Stimulated activated naive CD8-positive, alpha-beta T cell treated with anti-CD3 and anti-CD28 coated beads, Interleukin-15, amount 100 ng/mL, for 72 hours (primary cell): ENCODE measurements at regions not wholly inside any gene's neighbourhood (a gene's known extent, or its start where the extent isn't known, plus 50 kb on each side); places are given as distances from the start of the nearest gene placed in this dataset.
"Not testable (repeated sequence)": the region's sequence is repeated elsewhere in the genome, so short reads cannot be mapped to it uniquely, and the experiment has no call there.

Source experiments
- ATAC-seq: fragments of 150-1000 bp; cut with Tn5 transposase; 2 replicates; pipeline ENCODE4 v1.10.0; 2021; ENCODE audit warnings: mild to moderate bottlenecking, moderate library complexity
- DNase-seq, 2 donors: peaks; one replicate each; pipeline ENCODE4 v3.0.0; 2021 to 2022
- H3K27ac Mint-ChIP-seq, 2 donors: one replicate each; pipeline ENCODE4 v1.8.0; 2022; ENCODE audit warnings: mild to moderate bottlenecking in 2 of 2, mixed read lengths in 2 of 2, moderate library complexity in 2 of 2
- H3K27me3 Mint-ChIP-seq: one replicate; pipeline ENCODE4 v1.8.0; 2022; ENCODE audit warnings: mixed read lengths
- H3K4me1 Mint-ChIP-seq: one replicate; pipeline ENCODE4 v1.8.0; 2022; ENCODE audit warnings: mild to moderate bottlenecking, mixed read lengths
- H3K4me3 Mint-ChIP-seq, 2 donors: one replicate each; pipeline ENCODE4 v1.8.0; 2022; ENCODE audit warnings: mild to moderate bottlenecking in 2 of 2, mixed read lengths in 2 of 2, moderate library complexity in 1 of 2
- H3K9me3 Mint-ChIP-seq, 2 donors: one replicate each; pipeline ENCODE4 v1.8.0; 2022; ENCODE audit warnings: mixed read lengths in 2 of 2

- ATAC-seq (no peak), DNase-seq (no peak)
- peaks cover 11 to 34% of the 10 kb centered on the region in 2 donors for H3K9me3 Mint-ChIP-seq
- no peaks in the 10 kb centered on the region for H3K4me1 Mint-ChIP-seq
- no peak overlapping the region for H3K27ac Mint-ChIP-seq
- no peaks in the 10 kb centered on the region for H3K27me3 Mint-ChIP-seq
- no peak overlapping the region for H3K4me3 Mint-ChIP-seq
Measured at GRCh38 chr3:84224262-84224661, 734.5 kb upstream of the CADM2 start.

- Mint-ChIP-seq H3K27me3 (no peaks in the 10 kb centered on the region), H3K4me3 (no peak overlapping the region), H3K9me3 (peaks cover 13 to 14% of the 10 kb centered on the region in 2 donors), H3K4me1 (no peaks in the 10 kb centered on the region), H3K27ac (no peak overlapping the region)
- DNase-seq = no peak
- ATAC-seq = no peak
Measured at GRCh38 chr3:84236261-84236660, 722.5 kb upstream of the CADM2 start.

- H3K9me3 Mint-ChIP-seq = peaks cover 12 to 13% of the 10 kb centered on the region in 2 donors
- no peaks in the 10 kb centered on the region for H3K4me1 Mint-ChIP-seq
- H3K4me3 Mint-ChIP-seq = no peak overlapping the region
- H3K27ac Mint-ChIP-seq = no peak overlapping the region
- DNase-seq = no peak
- H3K27me3 Mint-ChIP-seq = no peaks in the 10 kb centered on the region
- no peak for ATAC-seq
Measured at GRCh38 chr3:84245789-84246188, 713.0 kb upstream of the CADM2 start.

- H3K4me1 Mint-ChIP-seq = no peaks in the 10 kb centered on the region
- H3K27ac Mint-ChIP-seq = no peak overlapping the region
- no peak for DNase-seq
- H3K4me3 Mint-ChIP-seq = no peak overlapping the region
- ATAC-seq = no peak
- no peaks in the 10 kb centered on the region for H3K27me3 Mint-ChIP-seq
- peaks cover 0 to 19% of the 10 kb centered on the region in 2 donors for H3K9me3 Mint-ChIP-seq
Measured at GRCh38 chr3:84260596-84260995, 698.2 kb upstream of the CADM2 start.

DNA sequence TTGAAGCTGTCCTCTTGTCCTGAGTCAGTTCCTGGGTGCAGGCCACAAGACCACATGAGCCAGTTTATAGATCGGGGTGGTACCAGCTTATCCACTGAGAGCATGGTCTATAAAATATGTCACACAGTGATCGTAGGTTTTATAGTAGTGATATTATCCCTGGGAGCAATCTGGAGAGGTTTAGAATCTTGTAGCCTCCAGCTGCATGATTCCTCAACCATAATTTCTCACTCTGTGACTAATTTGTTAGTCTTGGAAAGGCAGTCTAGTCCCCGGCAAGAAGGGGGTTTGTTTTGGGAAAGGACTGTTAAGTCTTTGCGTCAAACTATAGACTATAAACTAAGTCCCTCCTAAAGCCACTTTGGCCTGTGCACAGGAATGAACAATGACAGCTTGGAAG is 693.0 kb upstream of the CADM2 start:
- H3K9me3 Mint-ChIP-seq = peaks cover 17 to 30% of the 10 kb centered on the region in 2 donors
- no peaks in the 10 kb centered on the region for H3K4me1 Mint-ChIP-seq
- no peak overlapping the region for H3K27ac Mint-ChIP-seq
- DNase-seq (no peak), ATAC-seq (no peak)
- no peak overlapping the region for H3K4me3 Mint-ChIP-seq
- no peaks in the 10 kb centered on the region for H3K27me3 Mint-ChIP-seq

- peaks cover 0 to 13% of the 10 kb centered on the region in 2 donors for H3K9me3 Mint-ChIP-seq
- no peak for DNase-seq
- H3K4me3 Mint-ChIP-seq = no peak overlapping the region
- H3K27ac Mint-ChIP-seq = no peak overlapping the region
- H3K4me1 Mint-ChIP-seq = no peaks in the 10 kb centered on the region
- ATAC-seq = no peak
- no peaks in the 10 kb centered on the region for H3K27me3 Mint-ChIP-seq
Measured at GRCh38 chr3:84275532-84275931, 683.3 kb upstream of the CADM2 start.

GRCh38 chr3:84277562-84278224 is 681.1 kb upstream of the CADM2 start:
- Mint-ChIP-seq H3K4me3 (no peak overlapping the region), H3K4me1 (no peaks in the 10 kb centered on the region), H3K9me3 (peaks cover 4 to 8% of the 10 kb centered on the region in 2 donors), H3K27me3 (no peaks in the 10 kb centered on the region), H3K27ac (no peak overlapping the region)
- no peak for ATAC-seq
- DNase-seq = no peak

GRCh38 chr3:84292128-84292527 is 666.7 kb upstream of the CADM2 start:
- H3K4me3 Mint-ChIP-seq = no peak overlapping the region
- no peaks in the 10 kb centered on the region for H3K27me3 Mint-ChIP-seq
- peaks cover 4 to 8% of the 10 kb centered on the region in 2 donors for H3K9me3 Mint-ChIP-seq
- ATAC-seq (no peak), DNase-seq (no peak)
- no peaks in the 10 kb centered on the region for H3K4me1 Mint-ChIP-seq
- H3K27ac Mint-ChIP-seq = no peak overlapping the region

DNA sequence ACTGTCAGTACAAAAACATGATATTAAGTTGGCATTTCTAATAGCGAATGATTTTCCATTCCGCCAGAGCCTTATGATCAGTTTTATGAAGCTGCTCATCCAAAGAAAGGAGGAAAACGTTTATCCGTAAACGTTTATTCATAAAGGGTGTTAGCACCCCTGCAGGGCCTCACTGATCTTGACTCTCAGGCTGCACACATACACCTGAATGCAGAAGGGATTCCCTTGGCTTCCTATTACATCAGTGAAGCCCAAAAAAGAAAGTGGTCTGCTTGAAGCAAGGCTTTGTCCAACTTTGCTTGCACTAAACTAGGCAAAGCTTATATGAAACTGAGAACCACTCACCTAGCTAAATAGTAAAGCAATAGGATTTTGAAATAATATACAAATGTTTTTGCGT is 659.5 kb upstream of the CADM2 start:
- Mint-ChIP-seq H3K27ac (no peak overlapping the region), H3K27me3 (no peaks in the 10 kb centered on the region), H3K4me1 (no peaks in the 10 kb centered on the region), H3K9me3 (no peaks in the 10 kb centered on the region), H3K4me3 (no peak overlapping the region)
- DNase-seq (no peak), ATAC-seq (no peak)

GRCh38 chr3:84304214-84304613 is 654.6 kb upstream of the CADM2 start:
- no peak overlapping the region for H3K4me3 Mint-ChIP-seq
- no peaks in the 10 kb centered on the region for H3K9me3 Mint-ChIP-seq
- DNase-seq (no peak), ATAC-seq (no peak)
- no peak overlapping the region for H3K27ac Mint-ChIP-seq
- no peaks in the 10 kb centered on the region for H3K4me1 Mint-ChIP-seq
- H3K27me3 Mint-ChIP-seq = no peaks in the 10 kb centered on the region

DNA sequence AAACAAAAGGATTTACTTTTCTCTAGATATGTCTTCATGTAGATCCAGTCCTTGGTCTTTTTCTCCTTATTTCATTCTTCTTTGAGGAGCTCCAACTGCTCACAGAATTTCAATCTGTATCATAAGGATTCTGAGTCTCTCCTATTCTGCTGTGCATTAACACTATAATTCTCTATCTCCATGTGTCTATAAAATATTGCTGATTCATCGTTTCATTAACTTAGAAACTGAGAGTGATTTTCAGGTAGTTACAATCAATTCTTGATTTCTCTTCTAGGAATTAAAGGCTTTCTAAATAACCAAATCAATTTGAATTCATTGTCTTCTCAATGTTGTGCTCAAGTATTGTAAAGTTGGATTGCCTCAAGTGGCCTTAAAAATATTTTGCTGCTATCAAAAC is 651.5 kb upstream of the CADM2 start:
- H3K27me3 Mint-ChIP-seq = no peaks in the 10 kb centered on the region
- no peaks in the 10 kb centered on the region for H3K4me1 Mint-ChIP-seq
- no peak for DNase-seq
- no peak overlapping the region for H3K4me3 Mint-ChIP-seq
- H3K27ac Mint-ChIP-seq = no peak overlapping the region
- no peak for ATAC-seq
- no peaks in the 10 kb centered on the region for H3K9me3 Mint-ChIP-seq

DNA sequence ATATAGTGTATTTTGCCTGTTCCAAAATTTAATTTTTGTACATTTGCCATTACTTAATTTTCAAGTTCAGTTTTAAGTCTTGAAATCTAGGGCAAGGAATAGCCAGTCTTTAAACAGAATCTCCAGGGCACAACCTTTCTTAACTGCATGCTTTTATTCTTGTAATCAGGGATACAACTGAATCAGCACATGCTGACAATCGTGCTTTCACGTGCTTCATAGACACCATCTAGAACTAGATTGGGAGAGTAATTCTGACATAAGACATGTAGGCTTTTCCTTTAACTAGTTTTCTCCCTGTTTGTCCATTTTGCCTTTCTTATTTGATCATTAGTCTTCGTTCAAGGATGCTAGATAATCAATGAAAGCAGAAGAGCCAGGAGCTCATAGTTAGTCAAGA is 650.4 kb upstream of the CADM2 start:
- H3K4me3 Mint-ChIP-seq = no peak overlapping the region
- no peaks in the 10 kb centered on the region for H3K9me3 Mint-ChIP-seq
- DNase-seq = no peak
- no peaks in the 10 kb centered on the region for H3K4me1 Mint-ChIP-seq
- H3K27me3 Mint-ChIP-seq = no peaks in the 10 kb centered on the region
- ATAC-seq = no peak
- H3K27ac Mint-ChIP-seq = no peak overlapping the region

- H3K27me3 Mint-ChIP-seq = no peaks in the 10 kb centered on the region
- no peak for ATAC-seq
- DNase-seq = no peak
- H3K4me1 Mint-ChIP-seq = no peaks in the 10 kb centered on the region
- H3K4me3 Mint-ChIP-seq = no peak overlapping the region
- H3K27ac Mint-ChIP-seq = no peak overlapping the region
- H3K9me3 Mint-ChIP-seq = peaks cover 15 to 19% of the 10 kb centered on the region in 2 donors
Measured at GRCh38 chr3:84318273-84318809, 640.4 kb upstream of the CADM2 start.

DNA sequence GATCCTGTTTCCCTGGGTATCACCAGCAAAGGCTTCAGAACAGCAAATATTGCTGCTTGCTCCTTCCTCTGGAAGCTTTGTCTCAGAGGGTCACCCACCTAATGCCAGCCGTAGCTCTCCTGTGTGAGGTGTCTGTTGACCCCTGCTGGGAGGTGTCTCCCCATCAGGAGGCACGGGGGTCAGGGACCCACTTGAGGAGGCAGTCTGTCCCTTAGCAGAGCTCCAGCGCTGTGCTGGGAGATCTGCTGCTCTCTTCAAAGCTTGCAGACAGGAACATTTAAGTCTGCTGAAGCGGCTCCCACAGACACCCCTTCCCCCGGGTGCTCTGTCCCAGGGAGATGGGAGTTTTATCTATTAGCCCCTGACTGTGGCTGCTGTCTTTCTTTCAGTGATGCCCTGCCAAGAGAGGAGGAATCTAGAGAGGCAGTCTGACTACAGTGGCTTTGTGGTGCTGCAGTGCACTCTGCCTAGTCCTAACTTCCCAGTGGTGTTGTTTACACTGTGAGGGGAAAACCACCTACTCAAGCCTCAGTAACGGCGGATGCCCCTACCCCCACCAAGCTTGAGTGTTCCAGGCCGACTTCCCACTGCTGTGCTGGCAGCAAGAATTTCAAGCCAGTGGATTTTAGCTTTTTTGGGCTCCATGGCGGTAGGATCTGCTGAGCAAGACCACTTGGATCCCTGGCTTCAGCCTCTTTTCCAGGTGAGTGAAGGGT is 593.1 kb upstream of the CADM2 start:
- not testable (repeated sequence) for H3K4me3 Mint-ChIP-seq, DNase-seq, H3K27me3 Mint-ChIP-seq, H3K4me1 Mint-ChIP-seq, H3K27ac Mint-ChIP-seq, ATAC-seq
- peaks cover 26 to 39% of the 10 kb centered on the region in 2 donors for H3K9me3 Mint-ChIP-seq
